GM18507 (cell line): ENCODE measurements at regions not wholly inside any gene's neighbourhood (a gene's known extent, or its start where the extent isn't known, plus 50 kb on each side); places are given as distances from the start of the nearest gene placed in this dataset.

ENCODE experiments used
- DNase-seq: peaks from one replicate; pipeline ENCODE4 v3.0.0; 2011; ENCODE audit warnings: low read depth; ENCODE audit not compliant: insufficient read length; ENCODE audit errors: extremely low spot score
- FAIRE-seq: peaks from 2 replicates; lab custom pipeline; 2011; peaks lifted over from hg19 to GRCh38; lab: Jason Lieb, UNC

DNA sequence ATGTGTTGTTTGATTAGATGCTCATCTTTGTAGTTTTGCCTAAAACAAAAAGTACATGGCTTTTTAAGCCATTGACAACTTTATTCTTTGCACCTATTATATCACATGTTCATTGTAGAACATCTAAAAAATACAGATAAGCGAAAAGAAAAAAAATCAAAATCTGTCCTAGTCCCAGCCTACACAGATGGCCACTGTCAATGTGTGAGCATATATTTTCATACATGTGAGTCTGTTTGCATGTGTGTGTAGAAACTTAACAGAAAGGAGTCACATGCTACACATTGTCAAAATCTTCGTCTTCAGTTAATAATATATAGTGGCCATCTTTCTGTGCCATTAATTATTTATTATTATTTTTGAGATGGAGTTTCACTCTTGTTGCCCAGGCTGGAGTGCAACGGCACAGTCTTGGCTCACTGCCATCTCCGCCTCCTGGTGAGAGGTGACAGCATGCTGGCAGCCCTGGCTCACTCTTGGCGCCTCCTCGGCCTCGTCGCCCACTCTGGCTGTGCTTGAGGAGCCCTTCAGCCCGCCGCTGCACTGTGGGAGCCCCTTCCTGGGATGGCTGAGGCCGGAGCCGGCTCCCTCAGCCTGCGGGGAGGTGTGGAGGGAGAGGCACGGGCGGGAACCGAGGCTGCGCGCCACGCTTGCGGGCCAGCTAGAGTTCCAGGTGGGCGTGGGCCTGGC is 68.5 kb upstream of the AMZ2 start:
- DNase-seq, result no peak

GRCh38 chr17:68179926-68180285 is 67.9 kb upstream of the AMZ2 start:
- FAIRE-seq (no peak), DNase-seq (no peak)

More for the DNA sequence above, 68.5 kb upstream of the AMZ2 start:
- FAIRE-seq, result no peak

GRCh38 chr17:68182011-68182306 is 65.9 kb upstream of the AMZ2 start:
- no peak for DNase-seq
- FAIRE-seq, result peak; percentile 82

GRCh38 chr17:68182940-68183551 is 64.8 kb upstream of the AMZ2 start:
- DNase-seq (no peak), FAIRE-seq (peak; percentile 81)

DNA sequence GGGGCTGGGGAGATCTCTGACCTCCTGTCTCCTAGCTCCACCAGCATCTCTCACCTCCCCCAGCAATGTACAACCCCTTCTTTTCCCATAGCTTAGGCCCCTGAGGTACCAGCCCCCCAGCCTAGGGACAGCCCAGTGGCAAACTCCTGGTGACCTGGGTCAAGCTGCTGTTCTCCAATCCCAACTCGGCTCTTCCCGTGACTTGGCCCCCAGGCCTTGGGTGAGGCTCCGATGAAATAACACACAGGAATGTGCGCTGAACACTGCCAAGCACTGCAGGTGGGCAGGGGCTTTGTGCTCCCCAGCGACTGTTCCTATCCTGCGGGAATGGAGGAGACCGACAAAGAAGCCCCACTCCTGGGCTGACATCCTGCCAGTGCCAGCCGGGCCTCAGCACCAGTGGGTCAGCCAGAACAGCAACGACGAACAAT is 63.7 kb upstream of the AMZ2 start:
- FAIRE-seq (no peak), DNase-seq (no peak)

- DNase-seq (no peak), FAIRE-seq (peak; percentile 94)
Measured at GRCh38 chr17:68184816-68185436, 62.9 kb upstream of the AMZ2 start.

- FAIRE-seq (no peak), DNase-seq (no peak)
Measured at GRCh38 chr17:68185820-68186219, 62.0 kb upstream of the AMZ2 start.

- FAIRE-seq (no peak), DNase-seq (no peak)
Measured at GRCh38 chr17:68190495-68190894, 57.3 kb upstream of the AMZ2 start.

- DNase-seq (no peak), FAIRE-seq (no peak)
Measured at GRCh38 chr17:68195667-68196393, 52.0 kb upstream of the AMZ2 start.

GRCh38 chr17:68196394-68197090 is 51.3 kb upstream of the AMZ2 start:
- FAIRE-seq (no peak), DNase-seq (no peak)

GRCh38 chr17:68197091-68197996 is 50.5 kb upstream of the AMZ2 start:
- FAIRE-seq (no peak), DNase-seq (no peak)

DNA sequence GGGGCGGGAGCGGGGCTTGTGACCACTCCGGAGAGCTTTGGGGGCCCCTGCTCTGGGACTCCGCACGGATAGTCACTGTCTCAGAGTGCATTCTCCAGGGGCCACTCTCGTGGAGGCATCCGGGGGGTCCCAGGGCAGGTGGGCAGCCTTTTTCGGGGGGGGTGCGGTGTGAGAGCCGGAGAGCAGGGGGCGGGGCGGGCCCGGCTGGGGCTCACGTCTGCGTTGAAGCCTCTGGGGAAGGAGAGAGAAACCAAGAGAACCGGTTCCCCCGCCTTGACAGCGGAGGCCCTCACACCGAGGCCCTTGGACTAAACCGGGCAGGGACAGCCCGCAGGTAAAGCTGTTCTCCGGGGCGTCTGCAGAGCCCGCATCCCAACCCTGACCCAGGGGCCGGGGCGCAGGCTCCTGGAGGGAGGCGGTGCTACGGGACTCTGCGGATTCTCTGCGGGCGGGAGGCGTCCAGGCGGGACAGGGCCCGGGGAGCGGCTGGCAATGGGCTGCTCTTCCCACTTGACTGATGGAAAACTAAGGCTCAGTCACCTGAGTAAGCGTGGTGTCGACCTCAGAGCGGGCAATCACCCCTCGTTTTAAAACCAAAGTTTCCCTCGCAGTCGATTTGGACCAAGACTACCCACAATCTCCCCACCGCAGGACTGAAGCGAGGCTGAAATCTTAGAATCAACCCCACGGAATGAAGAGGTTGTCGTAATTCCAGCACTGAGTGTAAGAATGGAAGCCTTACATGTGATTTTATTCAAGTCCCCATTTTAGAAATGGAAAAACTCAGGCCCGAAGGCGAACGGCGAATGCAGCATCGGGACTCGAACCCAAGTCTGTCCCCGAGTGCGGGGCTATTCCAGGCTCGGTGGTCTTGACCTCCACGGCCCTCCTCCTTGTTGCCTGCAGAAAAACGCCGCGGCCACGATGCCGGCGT is 49.6 kb upstream of the AMZ2 start:
- FAIRE-seq, result no peak
- DNase-seq, result no peak
